A549 (cell line): ENCODE measurements at regions not wholly inside any gene's neighbourhood (a gene's known extent, or its start where the extent isn't known, plus 50 kb on each side); places are given as distances from the start of the nearest gene placed in this dataset.

ENCODE experiments used
- FOSL2 ChIP-seq, 2 experiments: fragments of 450-650 bp in 1 of 2; fragments of >200 bp in 1 of 2; sonication (Bioruptor Twin) in 1 of 2; formaldehyde crosslinking; IDR thresholded peaks; 2 replicates each; pipeline versions ENCODE4 v1.5.0 to v1.6.1; 2016 to 2020; ENCODE audit warnings: mild to moderate bottlenecking in 1 of 2, moderate library complexity in 1 of 2
- HDAC2 ChIP-seq: fragments of 200-600 bp; sonication (generic); IDR thresholded peaks from 2 replicates; pipeline ENCODE4 v1.6.1; 2016
- HOXA7 ChIP-seq: fragments of 250-450 bp; sonication (Bioruptor Pico); IDR thresholded peaks from 2 replicates; pipeline ENCODE4 v1.5.0; 2020; ENCODE audit warnings: mild to moderate bottlenecking, moderate library complexity
- HOXB5 ChIP-seq: fragments of 250-450 bp; sonication (Bioruptor Pico); IDR thresholded peaks from 2 replicates; pipeline ENCODE4 v1.5.0; 2020; ENCODE audit warnings: mild to moderate bottlenecking, moderate library complexity
- POLR2A ChIP-seq: IDR thresholded peaks from 2 replicates; pipeline ENCODE4 v1.6.1; 2012; ENCODE audit warnings: mild to moderate bottlenecking, low read length
- RCOR1 ChIP-seq: fragments of 150-350 bp; IDR thresholded peaks from 2 replicates; pipeline ENCODE4 v1.6.1; 2014; ENCODE audit warnings: antibody characterized with exemption, low read length, low read depth
- REST ChIP-seq: fragments of 200-600 bp; sonication (generic); IDR thresholded peaks from 2 replicates; pipeline ENCODE4 v1.6.1; 2016; ENCODE audit warnings: antibody characterized with exemption, mild to moderate bottlenecking, moderate library complexity
- RNF2 ChIP-seq: fragments of 200-600 bp; sonication (generic); IDR thresholded peaks from 2 replicates; pipeline ENCODE4 v1.6.1; 2016; ENCODE audit warnings: low read depth, mild to moderate bottlenecking, antibody characterized with exemption, moderate library complexity, borderline replicate concordance
- SMC3 ChIP-seq: fragments of >200 bp; sonication (Bioruptor Twin); formaldehyde crosslinking; IDR thresholded peaks from 3 replicates; pipeline ENCODE4 v1.6.1; 2018; ENCODE audit warnings: inconsistent platforms
- TF ChIP-seq, protein P1 (sequence below): fragments of >200 bp; sonication (Bioruptor Twin); formaldehyde crosslinking; IDR thresholded peaks from 3 replicates; pipeline ENCODE4 v1.5.1; 2016
- TF ChIP-seq, protein P2 (sequence below): IDR thresholded peaks from 2 replicates; pipeline ENCODE4 v1.6.1; 2012
- TF ChIP-seq, protein P3 (sequence below): fragments of 150-350 bp; IDR thresholded peaks from 2 replicates; pipeline ENCODE4 v1.6.1; 2014; ENCODE audit warnings: low read depth, mild to moderate bottlenecking, low read length

DNA sequence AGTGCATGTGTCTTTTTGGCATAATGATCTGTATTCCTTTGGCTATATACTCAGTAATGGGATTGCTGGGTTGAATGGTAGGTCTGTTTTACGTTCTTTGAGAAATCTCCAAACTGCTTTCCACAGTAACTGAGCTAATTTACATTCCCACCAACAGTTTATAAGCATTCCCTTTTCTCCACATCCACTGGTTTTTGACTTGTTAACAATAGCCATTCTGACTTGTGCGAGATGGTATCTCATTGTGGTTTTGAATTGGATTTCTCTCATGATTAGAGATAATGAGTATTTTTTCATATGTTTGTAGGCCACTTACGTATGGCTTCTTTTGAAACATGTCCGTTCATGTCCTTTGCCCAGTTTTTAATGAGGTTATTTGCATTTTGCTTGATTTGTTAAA, 117.7 kb downstream of the CHCHD4 start:
- TF ChIP-seq, protein P1, sequence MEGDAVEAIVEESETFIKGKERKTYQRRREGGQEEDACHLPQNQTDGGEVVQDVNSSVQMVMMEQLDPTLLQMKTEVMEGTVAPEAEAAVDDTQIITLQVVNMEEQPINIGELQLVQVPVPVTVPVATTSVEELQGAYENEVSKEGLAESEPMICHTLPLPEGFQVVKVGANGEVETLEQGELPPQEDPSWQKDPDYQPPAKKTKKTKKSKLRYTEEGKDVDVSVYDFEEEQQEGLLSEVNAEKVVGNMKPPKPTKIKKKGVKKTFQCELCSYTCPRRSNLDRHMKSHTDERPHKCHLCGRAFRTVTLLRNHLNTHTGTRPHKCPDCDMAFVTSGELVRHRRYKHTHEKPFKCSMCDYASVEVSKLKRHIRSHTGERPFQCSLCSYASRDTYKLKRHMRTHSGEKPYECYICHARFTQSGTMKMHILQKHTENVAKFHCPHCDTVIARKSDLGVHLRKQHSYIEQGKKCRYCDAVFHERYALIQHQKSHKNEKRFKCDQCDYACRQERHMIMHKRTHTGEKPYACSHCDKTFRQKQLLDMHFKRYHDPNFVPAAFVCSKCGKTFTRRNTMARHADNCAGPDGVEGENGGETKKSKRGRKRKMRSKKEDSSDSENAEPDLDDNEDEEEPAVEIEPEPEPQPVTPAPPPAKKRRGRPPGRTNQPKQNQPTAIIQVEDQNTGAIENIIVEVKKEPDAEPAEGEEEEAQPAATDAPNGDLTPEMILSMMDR: no peak
- TF ChIP-seq HOXB5 (CRISPR knock-in tag) (no peak), RNF2 (no peak), REST (no peak), POLR2A (no peak), HOXA7 (CRISPR knock-in tag) (no peak), FOSL2 (IDR thresholded peaks at IDR 0.05) (no peak), FOSL2 (CRISPR knock-in tag; IDR thresholded peaks at IDR 0.05) (no peak), SMC3 (no peak), RCOR1 (no peak), HDAC2 (no peak)
- TF ChIP-seq, protein P2, sequence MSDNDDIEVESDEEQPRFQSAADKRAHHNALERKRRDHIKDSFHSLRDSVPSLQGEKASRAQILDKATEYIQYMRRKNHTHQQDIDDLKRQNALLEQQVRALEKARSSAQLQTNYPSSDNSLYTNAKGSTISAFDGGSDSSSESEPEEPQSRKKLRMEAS: no peak
- TF ChIP-seq, protein P3, sequence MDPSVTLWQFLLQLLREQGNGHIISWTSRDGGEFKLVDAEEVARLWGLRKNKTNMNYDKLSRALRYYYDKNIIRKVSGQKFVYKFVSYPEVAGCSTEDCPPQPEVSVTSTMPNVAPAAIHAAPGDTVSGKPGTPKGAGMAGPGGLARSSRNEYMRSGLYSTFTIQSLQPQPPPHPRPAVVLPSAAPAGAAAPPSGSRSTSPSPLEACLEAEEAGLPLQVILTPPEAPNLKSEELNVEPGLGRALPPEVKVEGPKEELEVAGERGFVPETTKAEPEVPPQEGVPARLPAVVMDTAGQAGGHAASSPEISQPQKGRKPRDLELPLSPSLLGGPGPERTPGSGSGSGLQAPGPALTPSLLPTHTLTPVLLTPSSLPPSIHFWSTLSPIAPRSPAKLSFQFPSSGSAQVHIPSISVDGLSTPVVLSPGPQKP: no peak
